PFSK-1 (cell line): ENCODE measurements at regions not wholly inside any gene's neighbourhood (a gene's known extent, or its start where the extent isn't known, plus 50 kb on each side); places are given as distances from the start of the nearest gene placed in this dataset.

Source experiments
- FOXP2 ChIP-seq: optimal IDR thresholded peaks from 2 replicates; pipeline ENCODE3; 2011; ENCODE audit warnings: borderline replicate concordance, control low read depth, inconsistent platforms; ENCODE audit not compliant: insufficient read depth; ENCODE audit errors: extremely low read length, extremely low read depth
- POLR2AphosphoS5 ChIP-seq: IDR thresholded peaks from 2 replicates; pipeline ENCODE4 v1.6.1; 2012; ENCODE audit warnings: low read depth, mild to moderate bottlenecking, control low read depth, low read length, moderate library complexity
- REST ChIP-seq, 2 experiments: IDR thresholded peaks; 2 replicates each; pipeline versions ENCODE4 v1.6.1 to v1.8.0; 2011 to 2012; ENCODE audit warnings: low read depth in 2 of 2, low read length in 2 of 2, control low read depth in 1 of 2, inconsistent platforms in 1 of 2, mild to moderate bottlenecking in 1 of 2, moderate library complexity in 1 of 2; ENCODE audit not compliant: insufficient read depth in 1 of 2
- SIN3A ChIP-seq: IDR thresholded peaks from 2 replicates; pipeline ENCODE4 v1.6.1; 2012; ENCODE audit warnings: mild to moderate bottlenecking, low read length, moderate library complexity, borderline replicate concordance; ENCODE audit not compliant: insufficient read depth
- TAF1 ChIP-seq: IDR thresholded peaks from 2 replicates; pipeline ENCODE4 v1.6.1; 2012; ENCODE audit warnings: low read length, control low read depth, borderline replicate concordance; ENCODE audit not compliant: insufficient read depth

GRCh38 chr15:69595009-69595791 is 142.6 kb downstream of the RPLP1 start:
- TF ChIP-seq TAF1 (no peak), FOXP2 (no peak), POLR2AphosphoS5 (no peak)

- TF ChIP-seq TAF1 (no peak), SIN3A (no peak), REST (IDR thresholded peaks at IDR 0.05; ENCODE audit: insufficient read depth in 1 of 2, low read depth in 2 of 2, low read length in 2 of 2) (no peak), POLR2AphosphoS5 (no peak), FOXP2 (no peak)
These were observed 144.5 kb downstream of the RPLP1 start for GRCh38 chr15:69597061-69597592.

GRCh38 chr15:69599271-69599670 is 146.7 kb downstream of the RPLP1 start:
- TF ChIP-seq TAF1 (no peak), REST (IDR thresholded peaks at IDR 0.05; ENCODE audit: insufficient read depth in 1 of 2, low read depth in 2 of 2, low read length in 2 of 2) (no peak), POLR2AphosphoS5 (no peak), FOXP2 (no peak), SIN3A (no peak)

- TF ChIP-seq REST (IDR thresholded peaks at IDR 0.05; ENCODE audit: insufficient read depth in 1 of 2, low read depth in 2 of 2, low read length in 2 of 2) (no peak), POLR2AphosphoS5 (no peak), FOXP2 (no peak), SIN3A (no peak), TAF1 (no peak)
These were observed 148.0 kb downstream of the RPLP1 start for GRCh38 chr15:69600556-69601085.

GRCh38 chr15:69601711-69602504 is 149.3 kb downstream of the RPLP1 start:
- no peak for TF ChIP-seq REST (IDR thresholded peaks at IDR 0.05; ENCODE audit: insufficient read depth in 1 of 2, low read depth in 2 of 2, low read length in 2 of 2)
- no peak for TF ChIP-seq POLR2AphosphoS5
- TF ChIP-seq TAF1, result no peak
- TF ChIP-seq SIN3A, result no peak
- no peak for TF ChIP-seq FOXP2
